SK-N-SH treated with all-trans-retinoic acid at 6 μM for 48 hours (cell line): ENCODE measurements at regions not wholly inside any gene's neighbourhood (a gene's known extent, or its start where the extent isn't known, plus 50 kb on each side); places are given as distances from the start of the nearest gene placed in this dataset.
"Not testable (repeated sequence)": the region's sequence is repeated elsewhere in the genome, so short reads cannot be mapped to it uniquely, and the experiment has no call there.

ENCODE experiments used
- ATAC-seq: fragments of 200-7000 bp; cut with Tn5 transposase; 3 replicates; pipeline ENCODE4 v1.9.1; 2020; ENCODE audit warnings: mild to moderate bottlenecking, moderate library complexity
- ARNTL ChIP-seq: fragments of 450-650 bp; formaldehyde crosslinking; IDR thresholded peaks from 2 replicates; pipeline ENCODE4 v1.5.0; 2020; ENCODE audit warnings: low read depth, mild to moderate bottlenecking, moderate library complexity, borderline replicate concordance
- BACH2 ChIP-seq: fragments of 250-450 bp; sonication (Bioruptor Pico); IDR thresholded peaks from 2 replicates; pipeline ENCODE4 v1.9.0; 2021; ENCODE audit warnings: mild to moderate bottlenecking, borderline replicate concordance
- CSRNP3 ChIP-seq: fragments of 250-450 bp; sonication (Bioruptor Pico); IDR thresholded peaks from 2 replicates; pipeline ENCODE4 v1.5.1; 2021; ENCODE audit warnings: mild to moderate bottlenecking, moderate library complexity
- ESRRG ChIP-seq: fragments of 250-450 bp; sonication (Bioruptor Pico); IDR thresholded peaks from 2 replicates; pipeline ENCODE4 v1.6.1; 2021; ENCODE audit warnings: mild to moderate bottlenecking
- GLIS3 ChIP-seq: fragments of 250-450 bp; sonication (Bioruptor Pico); IDR thresholded peaks from 2 replicates; pipeline ENCODE4 v1.5.0; 2020; ENCODE audit warnings: mild to moderate bottlenecking, moderate library complexity
- ISL1 ChIP-seq: fragments of 250-450 bp; sonication (Bioruptor Pico); IDR thresholded peaks from 2 replicates; pipeline ENCODE4 v2.1.2; 2022; ENCODE audit warnings: mild to moderate bottlenecking, moderate library complexity
- OSR1 ChIP-seq: fragments of 250-450 bp; sonication (Bioruptor Pico); IDR thresholded peaks from 2 replicates; pipeline ENCODE4 v1.8.0; 2022; ENCODE audit warnings: moderate library complexity, mild to moderate bottlenecking, inconsistent platforms
- PATZ1 ChIP-seq: fragments of 250-450 bp; sonication (Bioruptor Pico); IDR thresholded peaks from 2 replicates; pipeline ENCODE4 v1.8.0; 2020; ENCODE audit warnings: mild to moderate bottlenecking, moderate library complexity, borderline replicate concordance
- PPARA ChIP-seq: fragments of 250-450 bp; sonication (Bioruptor Pico); IDR thresholded peaks from 2 replicates; pipeline ENCODE4 v1.5.0; 2020; ENCODE audit warnings: mild to moderate bottlenecking, borderline replicate concordance
- RARB ChIP-seq: fragments of 250-450 bp; sonication (Bioruptor Pico); IDR thresholded peaks from 2 replicates; pipeline ENCODE4 v1.8.0; 2021; ENCODE audit warnings: mild to moderate bottlenecking, moderate library complexity
- TCF4 ChIP-seq: fragments of 250-450 bp; sonication (Bioruptor Pico); IDR thresholded peaks from 2 replicates; pipeline ENCODE4 v1.8.0; 2021; ENCODE audit warnings: mild to moderate bottlenecking, moderate library complexity, borderline replicate concordance
- TOX ChIP-seq: fragments of 250-450 bp; sonication (Bioruptor Pico); IDR thresholded peaks from 2 replicates; pipeline ENCODE4 v1.8.0; 2021; ENCODE audit warnings: mild to moderate bottlenecking, moderate library complexity, borderline replicate concordance
- ZC3H10 ChIP-seq: fragments of 250-450 bp; sonication (Bioruptor Pico); IDR thresholded peaks from 2 replicates; pipeline ENCODE4 v1.5.1; 2021; ENCODE audit warnings: mild to moderate bottlenecking, moderate library complexity
- ZFP3 ChIP-seq: fragments of 250-450 bp; sonication (Bioruptor Pico); IDR thresholded peaks from 2 replicates; pipeline ENCODE4 v1.5.0; 2020; ENCODE audit warnings: mild to moderate bottlenecking, moderate library complexity
- ZFP30 ChIP-seq: fragments of 450-650 bp; formaldehyde crosslinking; IDR thresholded peaks from 2 replicates; pipeline ENCODE4 v1.5.0; 2022; ENCODE audit warnings: mild to moderate bottlenecking, moderate library complexity
- ZNF565 ChIP-seq: fragments of 450-650 bp; formaldehyde crosslinking; conservative IDR thresholded peaks from 2 replicates; pipeline ENCODE4 v1.5.0; 2020; ENCODE audit warnings: low read depth, mild to moderate bottlenecking, moderate library complexity
- ZNF70 ChIP-seq: fragments of 450-650 bp; formaldehyde crosslinking; IDR thresholded peaks from 2 replicates; pipeline ENCODE4 v1.5.0; 2020; ENCODE audit warnings: mild to moderate bottlenecking, moderate library complexity
- ZNF8 ChIP-seq: fragments of 450-650 bp; formaldehyde crosslinking; IDR thresholded peaks from 2 replicates; pipeline ENCODE4 v1.5.0; 2020; ENCODE audit warnings: mild to moderate bottlenecking, moderate library complexity
- TF ChIP-seq, protein P1 (sequence below): fragments of 250-450 bp; sonication (Bioruptor Pico); IDR thresholded peaks from 2 replicates; pipeline ENCODE4 v1.5.0; 2020; ENCODE audit warnings: mild to moderate bottlenecking, moderate library complexity
- TF ChIP-seq, protein P2 (sequence below): fragments of 250-450 bp; sonication (Bioruptor Pico); IDR thresholded peaks from 2 replicates; pipeline ENCODE4 v1.5.1; 2020; ENCODE audit warnings: low read depth, mild to moderate bottlenecking, moderate library complexity
- TF ChIP-seq, protein P3 (sequence below): fragments of 250-450 bp; sonication (Bioruptor Pico); IDR thresholded peaks from 2 replicates; pipeline ENCODE4 v1.8.0; 2021; ENCODE audit warnings: low read depth, mild to moderate bottlenecking, moderate library complexity, borderline replicate concordance

DNA sequence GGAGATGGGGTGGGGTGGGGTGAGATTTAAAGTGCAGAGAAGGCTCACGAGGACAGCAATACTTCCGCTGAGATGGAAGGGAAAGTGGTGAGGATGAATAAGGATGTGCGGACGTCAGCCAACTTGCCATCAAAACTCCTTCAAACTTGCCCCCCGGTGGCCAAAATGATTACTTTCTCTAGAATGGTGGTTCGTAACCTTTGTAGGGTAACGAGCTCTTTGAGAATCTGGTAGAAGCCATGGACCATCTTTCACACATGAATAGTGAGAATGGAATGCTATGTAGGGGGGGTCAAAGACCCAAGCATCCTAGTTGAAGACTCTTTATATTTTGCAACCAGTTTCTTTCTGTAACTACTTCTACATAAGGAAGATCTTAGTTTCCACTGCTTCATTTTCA lies 245.9 kb upstream of the DDHD1 start:
- TF ChIP-seq CSRNP3 (CRISPR knock-in tag) (no peak), OSR1 (CRISPR knock-in tag) (no peak)
- ATAC-seq: no peak

GRCh38 chr14:53398616-53399015 lies 245.5 kb upstream of the DDHD1 start:
- TF ChIP-seq OSR1 (CRISPR knock-in tag) (no peak), TCF4 (CRISPR knock-in tag) (no peak)
- TF ChIP-seq, all 23 proteins: peak for 0
- no peak for ATAC-seq

DNA sequence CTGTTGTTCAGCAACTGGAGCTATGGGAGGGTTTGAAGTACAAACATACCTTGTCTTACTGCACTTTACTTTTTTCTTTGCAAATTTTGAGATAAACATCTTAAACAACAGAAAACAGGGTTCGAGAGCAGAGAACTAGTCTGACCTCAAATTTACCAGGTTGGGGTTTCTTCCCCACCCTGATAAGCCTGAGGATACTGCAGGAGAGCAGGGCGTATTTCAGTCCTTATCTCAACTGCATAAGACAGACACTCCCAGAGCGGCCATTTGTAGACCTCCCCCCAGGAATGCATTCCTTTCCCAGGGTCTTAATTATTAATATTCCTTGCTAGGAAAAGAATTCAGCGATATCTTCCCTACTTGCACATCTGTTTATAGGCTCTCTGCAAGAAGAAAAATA lies 242.1 kb upstream of the DDHD1 start:
- not testable (repeated sequence) for ATAC-seq

GRCh38 chr14:53391631-53392285 lies 238.6 kb upstream of the DDHD1 start:
- ATAC-seq: no peak
- TF ChIP-seq, protein P1, sequence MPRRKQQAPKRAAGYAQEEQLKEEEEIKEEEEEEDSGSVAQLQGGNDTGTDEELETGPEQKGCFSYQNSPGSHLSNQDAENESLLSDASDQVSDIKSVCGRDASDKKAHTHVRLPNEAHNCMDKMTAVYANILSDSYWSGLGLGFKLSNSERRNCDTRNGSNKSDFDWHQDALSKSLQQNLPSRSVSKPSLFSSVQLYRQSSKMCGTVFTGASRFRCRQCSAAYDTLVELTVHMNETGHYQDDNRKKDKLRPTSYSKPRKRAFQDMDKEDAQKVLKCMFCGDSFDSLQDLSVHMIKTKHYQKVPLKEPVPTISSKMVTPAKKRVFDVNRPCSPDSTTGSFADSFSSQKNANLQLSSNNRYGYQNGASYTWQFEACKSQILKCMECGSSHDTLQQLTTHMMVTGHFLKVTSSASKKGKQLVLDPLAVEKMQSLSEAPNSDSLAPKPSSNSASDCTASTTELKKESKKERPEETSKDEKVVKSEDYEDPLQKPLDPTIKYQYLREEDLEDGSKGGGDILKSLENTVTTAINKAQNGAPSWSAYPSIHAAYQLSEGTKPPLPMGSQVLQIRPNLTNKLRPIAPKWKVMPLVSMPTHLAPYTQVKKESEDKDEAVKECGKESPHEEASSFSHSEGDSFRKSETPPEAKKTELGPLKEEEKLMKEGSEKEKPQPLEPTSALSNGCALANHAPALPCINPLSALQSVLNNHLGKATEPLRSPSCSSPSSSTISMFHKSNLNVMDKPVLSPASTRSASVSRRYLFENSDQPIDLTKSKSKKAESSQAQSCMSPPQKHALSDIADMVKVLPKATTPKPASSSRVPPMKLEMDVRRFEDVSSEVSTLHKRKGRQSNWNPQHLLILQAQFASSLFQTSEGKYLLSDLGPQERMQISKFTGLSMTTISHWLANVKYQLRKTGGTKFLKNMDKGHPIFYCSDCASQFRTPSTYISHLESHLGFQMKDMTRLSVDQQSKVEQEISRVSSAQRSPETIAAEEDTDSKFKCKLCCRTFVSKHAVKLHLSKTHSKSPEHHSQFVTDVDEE (CRISPR knock-in tag): no peak
- TF ChIP-seq ZNF70 (CRISPR knock-in tag): no peak

DNA sequence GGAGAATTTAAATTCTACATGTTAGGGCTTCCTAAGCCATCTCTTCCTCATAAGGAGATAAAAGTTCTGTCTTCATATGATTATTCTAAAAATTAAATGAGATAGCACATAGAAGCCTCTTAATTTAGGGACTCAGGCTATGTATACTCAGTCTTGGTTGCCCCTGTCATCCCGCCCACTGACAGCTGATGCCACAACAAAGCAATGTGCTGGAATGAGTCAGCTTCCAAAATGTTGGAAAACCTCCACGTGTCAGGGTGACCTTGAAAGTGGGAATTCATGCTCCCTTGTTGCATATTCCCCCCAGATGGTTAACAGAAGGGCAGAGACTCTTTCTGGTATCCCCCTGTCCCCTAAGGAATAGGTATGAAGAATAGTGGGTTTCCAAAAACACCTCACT lies 238.0 kb upstream of the DDHD1 start:
- ATAC-seq: no peak
- no peak for TF ChIP-seq TCF4 (CRISPR knock-in tag)
- TF ChIP-seq OSR1 (CRISPR knock-in tag): no peak
- TF ChIP-seq PPARA: no peak
- no peak for TF ChIP-seq TOX (CRISPR knock-in tag)
- TF ChIP-seq ZNF8 (CRISPR knock-in tag): no peak
- no peak for TF ChIP-seq PATZ1 (CRISPR knock-in tag)
- no peak for TF ChIP-seq ZFP30
- TF ChIP-seq ISL1 (CRISPR knock-in tag): no peak
- TF ChIP-seq ARNTL (CRISPR knock-in tag): no peak
- TF ChIP-seq ZNF565 (CRISPR knock-in tag): no peak
- TF ChIP-seq ZFP3 (CRISPR knock-in tag): no peak
- TF ChIP-seq, protein P2, sequence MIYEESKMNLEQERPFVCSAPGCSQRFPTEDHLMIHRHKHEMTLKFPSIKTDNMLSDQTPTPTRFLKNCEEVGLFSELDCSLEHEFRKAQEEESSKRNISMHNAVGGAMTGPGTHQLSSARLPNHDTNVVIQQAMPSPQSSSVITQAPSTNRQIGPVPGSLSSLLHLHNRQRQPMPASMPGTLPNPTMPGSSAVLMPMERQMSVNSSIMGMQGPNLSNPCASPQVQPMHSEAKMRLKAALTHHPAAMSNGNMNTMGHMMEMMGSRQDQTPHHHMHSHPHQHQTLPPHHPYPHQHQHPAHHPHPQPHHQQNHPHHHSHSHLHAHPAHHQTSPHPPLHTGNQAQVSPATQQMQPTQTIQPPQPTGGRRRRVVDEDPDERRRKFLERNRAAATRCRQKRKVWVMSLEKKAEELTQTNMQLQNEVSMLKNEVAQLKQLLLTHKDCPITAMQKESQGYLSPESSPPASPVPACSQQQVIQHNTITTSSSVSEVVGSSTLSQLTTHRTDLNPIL (CRISPR knock-in tag): no peak
- TF ChIP-seq, protein P1 (CRISPR knock-in tag): no peak
- no peak for TF ChIP-seq ESRRG (CRISPR knock-in tag)
- no peak for TF ChIP-seq CSRNP3 (CRISPR knock-in tag)
- TF ChIP-seq GLIS3: no peak
- TF ChIP-seq, protein P3, sequence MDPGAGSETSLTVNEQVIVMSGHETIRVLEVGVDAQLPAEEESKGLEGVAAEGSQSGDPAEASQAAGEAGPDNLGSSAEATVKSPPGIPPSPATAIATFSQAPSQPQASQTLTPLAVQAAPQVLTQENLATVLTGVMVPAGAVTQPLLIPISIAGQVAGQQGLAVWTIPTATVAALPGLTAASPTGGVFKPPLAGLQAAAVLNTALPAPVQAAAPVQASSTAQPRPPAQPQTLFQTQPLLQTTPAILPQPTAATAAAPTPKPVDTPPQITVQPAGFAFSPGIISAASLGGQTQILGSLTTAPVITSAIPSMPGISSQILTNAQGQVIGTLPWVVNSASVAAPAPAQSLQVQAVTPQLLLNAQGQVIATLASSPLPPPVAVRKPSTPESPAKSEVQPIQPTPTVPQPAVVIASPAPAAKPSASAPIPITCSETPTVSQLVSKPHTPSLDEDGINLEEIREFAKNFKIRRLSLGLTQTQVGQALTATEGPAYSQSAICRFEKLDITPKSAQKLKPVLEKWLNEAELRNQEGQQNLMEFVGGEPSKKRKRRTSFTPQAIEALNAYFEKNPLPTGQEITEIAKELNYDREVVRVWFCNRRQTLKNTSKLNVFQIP (CRISPR knock-in tag): no peak
- TF ChIP-seq ZC3H10: no peak
- no peak for TF ChIP-seq RARB (CRISPR knock-in tag)
- no peak for TF ChIP-seq BACH2 (CRISPR knock-in tag)
